CD14-positive monocyte (primary cell): ENCODE measurements at regions not wholly inside any gene's neighbourhood (a gene's known extent, or its start where the extent isn't known, plus 50 kb on each side); places are given as distances from the start of the nearest gene placed in this dataset.

Experiments
- DNase-seq, 3 donors: peaks; one replicate each; pipeline ENCODE4 v3.0.0-alpha.2; 2011 to 2022
- H2AFZ ChIP-seq: 2 replicates; pipeline ENCODE4 v1.6.0; 2012; ENCODE audit warnings: mild to moderate bottlenecking, low read depth, low read length, inconsistent platforms; ENCODE audit not compliant: insufficient read depth, poor library complexity, severe bottlenecking
- H3K27ac ChIP-seq, 2 donors: 1 replicate in 1 of 2; 2 replicates in 1 of 2; pipeline ENCODE4 v1.5.1; 2012 to 2013; ENCODE audit warnings: low read length in 2 of 2, control low read depth in 1 of 2, inconsistent platforms in 1 of 2, low read depth in 1 of 2, mild to moderate bottlenecking in 1 of 2
- H3K27me3 ChIP-seq, 2 donors: one replicate each; pipeline versions ENCODE4 v1.6.0 to v1.6.1; 2011 to 2013; ENCODE audit warnings: low read length in 2 of 2; ENCODE audit not compliant: control insufficient read depth in 2 of 2, insufficient read depth in 2 of 2
- H3K36me3 ChIP-seq, 2 donors: replicated peaks in 1 of 2; 1 replicate in 1 of 2; 2 replicates in 1 of 2; pipeline versions ENCODE4 v1.5.1 to v1.6.1; 2012 to 2013; ENCODE audit warnings: low read length in 2 of 2, control low read depth in 1 of 2, inconsistent platforms in 1 of 2, mild to moderate bottlenecking in 1 of 2; ENCODE audit not compliant: insufficient read depth in 2 of 2, control insufficient read depth in 1 of 2
- H3K4me1 ChIP-seq, 2 donors: 1 replicate in 1 of 2; 2 replicates in 1 of 2; pipeline versions ENCODE4 v1.5.1 to v1.6.1; 2012 to 2013; ENCODE audit warnings: low read length in 2 of 2, control low read depth in 1 of 2, inconsistent platforms in 1 of 2, mild to moderate bottlenecking in 1 of 2, moderate library complexity in 1 of 2; ENCODE audit not compliant: insufficient read depth in 2 of 2, control insufficient read depth in 1 of 2
- H3K4me2 ChIP-seq: replicated peaks from 2 replicates; pipeline ENCODE3; 2012; ENCODE audit warnings: low read length, moderate library complexity, mild to moderate bottlenecking; ENCODE audit not compliant: poor library complexity, severe bottlenecking; ENCODE audit errors: extremely low read depth
- H3K4me3 ChIP-seq, 3 experiments: fragments of 200-600 bp in 1 of 3; sonication (generic) in 1 of 3; replicated peaks in 1 of 3; 1 replicate in 2 of 3; 2 replicates in 1 of 3; pipeline ENCODE4 v1.5.1; 2011 to 2013; ENCODE audit warnings: low read length in 3 of 3, mild to moderate bottlenecking in 3 of 3, control low read depth in 2 of 3, low read depth in 2 of 3, inconsistent platforms in 1 of 3, moderate library complexity in 1 of 3
- H3K79me2 ChIP-seq: 2 replicates; pipeline ENCODE4 v1.6.0; 2012; ENCODE audit warnings: mild to moderate bottlenecking, control low read depth, inconsistent platforms, low read length, moderate library complexity; ENCODE audit not compliant: insufficient read depth
- H3K9ac ChIP-seq: 2 replicates; pipeline ENCODE4 v1.6.0; 2017; ENCODE audit warnings: low read length, mild to moderate bottlenecking; ENCODE audit not compliant: insufficient read depth, poor library complexity, severe bottlenecking
- H3K9me3 ChIP-seq, 2 donors: replicated peaks in 1 of 2; 1 replicate in 1 of 2; 2 replicates in 1 of 2; pipeline versions ENCODE4 v1.5.1 to v1.6.1; 2012 to 2013; ENCODE audit warnings: low read length in 2 of 2, control low read depth in 1 of 2; ENCODE audit not compliant: control insufficient read depth in 1 of 2, insufficient read depth in 1 of 2
- H4K20me1 ChIP-seq: 2 replicates; pipeline ENCODE4 v1.6.0; 2012; ENCODE audit warnings: mild to moderate bottlenecking, low read length, control low read depth, moderate library complexity; ENCODE audit not compliant: insufficient read depth
- H3K27ac Mint-ChIP-seq, 7 donors: one replicate each; pipeline ENCODE4 v1.8.0; 2020; ENCODE audit warnings: mild to moderate bottlenecking in 7 of 7, mixed read lengths in 7 of 7, moderate library complexity in 6 of 7, inconsistent platforms in 2 of 7
- H3K27me3 Mint-ChIP-seq, 3 donors: one replicate each; pipeline ENCODE4 v1.8.0; 2021 to 2022; ENCODE audit warnings: low read depth in 3 of 3, mild to moderate bottlenecking in 3 of 3, mixed read lengths in 3 of 3, moderate library complexity in 3 of 3, inconsistent platforms in 1 of 3
- H3K36me3 Mint-ChIP-seq, 2 donors: one replicate each; pipeline ENCODE4 v1.8.0; 2020; ENCODE audit warnings: mixed read lengths in 2 of 2, inconsistent platforms in 1 of 2, mild to moderate bottlenecking in 1 of 2
- H3K4me1 Mint-ChIP-seq: one replicate; pipeline ENCODE4 v1.8.0; 2020; ENCODE audit warnings: mild to moderate bottlenecking, mixed read lengths
- H3K4me3 Mint-ChIP-seq, 2 donors: one replicate each; pipeline ENCODE4 v1.8.0; 2020; ENCODE audit warnings: mild to moderate bottlenecking in 2 of 2, mixed read lengths in 2 of 2, moderate library complexity in 1 of 2
- H3K9me3 Mint-ChIP-seq, 7 donors: one replicate each; pipeline ENCODE4 v1.8.0; 2020 to 2022; ENCODE audit warnings: mixed read lengths in 7 of 7, mild to moderate bottlenecking in 6 of 7, moderate library complexity in 6 of 7, inconsistent platforms in 2 of 7
- CTCF ChIP-seq: fragments of 200-600 bp; IDR thresholded peaks from one replicate; pipeline ENCODE4 v1.8.0; 2022; ENCODE audit warnings: antibody characterized with exemption, mild to moderate bottlenecking
- WGBS: methylation state at CpG from one replicate; pipeline ENCODE4 v1.1.5; 2013; ENCODE audit warnings: missing lambda C conversion rate; ENCODE audit not compliant: insufficient coverage; 5-methylcytosine and 5-hydroxymethylcytosine counted together
- intact Hi-C, 2 donors: fragments of 100-400 bp; cut with micrococcal nuclease; formaldehyde crosslinking; loops; one replicate each; pipeline versions ENCODE4 v1.15.0 to v1.15.1; 2023

GRCh38 chr2:236702657-236703372, 133.2 kb downstream of the ACKR3 start:
- Mint-ChIP-seq H3K4me3 (no peak overlapping the region), H3K36me3 (no peaks in the 10 kb centered on the region), H3K27ac (no peak overlapping the region), H3K27me3 (peaks cover 3 to 9% (median 5%) of the 10 kb centered on the region in 3 donors), H3K9me3 (peaks cover 0 to 2% (median 0%) of the 10 kb centered on the region in 7 donors), H3K4me1 (peaks cover 27% of the 10 kb centered on the region)
- no peaks in the 10 kb centered on the region for H3K36me3 ChIP-seq
- intact Hi-C loops = no loop called here
- H2AFZ ChIP-seq = no peak overlapping the region
- no peak for DNase-seq
- H4K20me1 ChIP-seq = no peaks in the 10 kb centered on the region
- TF ChIP-seq CTCF = no peak
- WGBS = 90% methylated on average over 5 of the region's 14 CpGs
- peaks cover 24 to 30% of the 10 kb centered on the region in 2 donors for H3K4me1 ChIP-seq
- H3K9me3 ChIP-seq = no peaks in the 10 kb centered on the region
- no peak overlapping the region for H3K27ac ChIP-seq
- no peaks in the 10 kb centered on the region for H3K79me2 ChIP-seq
- no peak overlapping the region for H3K4me3 ChIP-seq
- H3K9ac ChIP-seq = no peak overlapping the region
- no peaks in the 10 kb centered on the region for H3K27me3 ChIP-seq
- no peak overlapping the region for H3K4me2 ChIP-seq

GRCh38 chr2:236703373-236703709, 133.7 kb downstream of the ACKR3 start:
- H3K27me3 ChIP-seq = no peaks in the 10 kb centered on the region
- Mint-ChIP-seq H3K9me3 (peaks cover 0 to 2% (median 0%) of the 10 kb centered on the region in 7 donors), H3K4me1 (peaks cover 27% of the 10 kb centered on the region), H3K27ac (no peak overlapping the region), H3K4me3 (no peak overlapping the region), H3K36me3 (no peaks in the 10 kb centered on the region), H3K27me3 (peaks cover 3 to 9% (median 5%) of the 10 kb centered on the region in 3 donors)
- 100% methylated on average over 1 of the region's 2 CpGs for WGBS
- peaks cover 24 to 30% of the 10 kb centered on the region in 2 donors for H3K4me1 ChIP-seq
- no peak overlapping the region for H2AFZ ChIP-seq
- no peak overlapping the region for H3K4me3 ChIP-seq
- H3K27ac ChIP-seq = no peak overlapping the region
- no peaks in the 10 kb centered on the region for H3K79me2 ChIP-seq
- H4K20me1 ChIP-seq = no peaks in the 10 kb centered on the region
- no peak overlapping the region for H3K4me2 ChIP-seq
- H3K36me3 ChIP-seq = no peaks in the 10 kb centered on the region
- no peak for TF ChIP-seq CTCF
- no peaks in the 10 kb centered on the region for H3K9me3 ChIP-seq
- H3K9ac ChIP-seq = no peak overlapping the region
- DNase-seq = no peak
- intact Hi-C loops = no loop called here
